Cardiac muscle cell (in vitro differentiated cells and primary cell): ENCODE measurements at regions not wholly inside any gene's neighbourhood (a gene's known extent, or its start where the extent isn't known, plus 50 kb on each side); places are given as distances from the start of the nearest gene placed in this dataset.

Source experiments
- DNase-seq, 2 donors: peaks; one replicate each; pipeline versions ENCODE4 v3.0.0 to v3.0.0-alpha.2; 2010 to 2017; ENCODE audit warnings: low read depth in 1 of 2, low spot score in 1 of 2
- H3K27ac ChIP-seq: fragments of 200-600 bp; sonication (generic); 2 replicates; pipeline ENCODE4 v1.5.1; 2016
- H3K27me3 ChIP-seq: fragments of 200-600 bp; sonication (generic); 2 replicates; pipeline ENCODE4 v1.6.0; 2016; ENCODE audit warnings: control low read depth
- H3K36me3 ChIP-seq: fragments of 200-600 bp; sonication (generic); 2 replicates; pipeline ENCODE4 v1.5.1; 2016; ENCODE audit warnings: control low read depth
- H3K4me1 ChIP-seq: fragments of 200-600 bp; sonication (generic); 2 replicates; pipeline ENCODE4 v1.8.1; 2017; ENCODE audit warnings: low read depth, mild to moderate bottlenecking, mixed run types
- H3K4me3 ChIP-seq: fragments of 200-600 bp; sonication (generic); 2 replicates; pipeline ENCODE4 v1.5.1; 2016; ENCODE audit warnings: mild to moderate bottlenecking
- H3K9me3 ChIP-seq: fragments of 200-600 bp; sonication (generic); 2 replicates; pipeline ENCODE4 v1.5.1; 2017; ENCODE audit warnings: low read depth, mild to moderate bottlenecking, control low read depth
- TF ChIP-seq, protein P1 (sequence below): IDR thresholded peaks from 2 replicates; pipeline ENCODE4 v1.5.1; 2012; ENCODE audit warnings: low read depth, mild to moderate bottlenecking, low read length

DNA sequence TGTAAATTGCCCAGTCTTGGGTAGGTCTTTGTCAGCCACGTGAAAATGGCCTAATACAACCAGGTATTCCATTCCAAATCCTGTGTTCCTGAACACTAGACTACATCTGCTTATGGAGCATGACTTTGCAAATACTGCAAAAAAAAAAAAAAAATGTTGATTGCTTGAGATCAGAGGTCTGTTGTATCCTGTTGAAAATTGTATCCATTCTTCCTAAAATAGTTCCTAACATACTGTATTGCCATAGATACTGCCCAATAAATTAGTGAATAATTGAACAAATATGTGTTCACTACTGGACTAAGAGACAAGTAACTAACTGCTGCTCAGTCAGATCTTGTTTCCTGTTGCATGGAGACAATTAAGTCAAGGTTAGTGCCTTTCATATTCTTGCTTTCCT is 164.3 kb upstream of the PABPC4L start:
- no peaks in the 10 kb centered on the region for H3K27me3 ChIP-seq
- no peaks in the 10 kb centered on the region for H3K9me3 ChIP-seq
- no peak overlapping the region for H3K27ac ChIP-seq
- no peaks in the 10 kb centered on the region for H3K36me3 ChIP-seq
- H3K4me3 ChIP-seq: no peak overlapping the region
- no peaks in the 10 kb centered on the region for H3K4me1 ChIP-seq
- TF ChIP-seq, protein P1, sequence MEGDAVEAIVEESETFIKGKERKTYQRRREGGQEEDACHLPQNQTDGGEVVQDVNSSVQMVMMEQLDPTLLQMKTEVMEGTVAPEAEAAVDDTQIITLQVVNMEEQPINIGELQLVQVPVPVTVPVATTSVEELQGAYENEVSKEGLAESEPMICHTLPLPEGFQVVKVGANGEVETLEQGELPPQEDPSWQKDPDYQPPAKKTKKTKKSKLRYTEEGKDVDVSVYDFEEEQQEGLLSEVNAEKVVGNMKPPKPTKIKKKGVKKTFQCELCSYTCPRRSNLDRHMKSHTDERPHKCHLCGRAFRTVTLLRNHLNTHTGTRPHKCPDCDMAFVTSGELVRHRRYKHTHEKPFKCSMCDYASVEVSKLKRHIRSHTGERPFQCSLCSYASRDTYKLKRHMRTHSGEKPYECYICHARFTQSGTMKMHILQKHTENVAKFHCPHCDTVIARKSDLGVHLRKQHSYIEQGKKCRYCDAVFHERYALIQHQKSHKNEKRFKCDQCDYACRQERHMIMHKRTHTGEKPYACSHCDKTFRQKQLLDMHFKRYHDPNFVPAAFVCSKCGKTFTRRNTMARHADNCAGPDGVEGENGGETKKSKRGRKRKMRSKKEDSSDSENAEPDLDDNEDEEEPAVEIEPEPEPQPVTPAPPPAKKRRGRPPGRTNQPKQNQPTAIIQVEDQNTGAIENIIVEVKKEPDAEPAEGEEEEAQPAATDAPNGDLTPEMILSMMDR: no peak
- no peak for DNase-seq

DNA sequence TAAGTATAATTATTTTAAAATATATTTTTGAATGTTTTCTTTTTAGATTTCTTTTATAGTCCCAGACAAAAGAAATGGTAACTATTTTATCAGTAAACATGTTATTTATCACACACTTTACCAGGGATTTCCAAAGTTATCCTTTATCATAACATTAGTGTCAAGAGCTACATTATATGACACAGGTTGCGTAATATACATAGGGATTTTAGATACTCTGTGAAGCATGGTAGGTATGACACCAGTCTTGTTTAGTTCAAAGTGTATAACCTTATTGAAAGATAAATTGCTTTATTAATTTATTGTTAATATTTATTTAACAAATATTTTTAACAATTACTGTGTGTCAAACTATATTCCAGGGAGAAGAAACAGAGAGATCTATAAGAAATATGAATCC is 163.3 kb upstream of the PABPC4L start:
- no peak for DNase-seq
- Histone ChIP-seq H3K9me3 (no peaks in the 10 kb centered on the region), H3K4me1 (no peaks in the 10 kb centered on the region), H3K4me3 (no peak overlapping the region), H3K27ac (no peak overlapping the region), H3K27me3 (no peaks in the 10 kb centered on the region), H3K36me3 (no peaks in the 10 kb centered on the region)
- TF ChIP-seq, protein P1: no peak

DNA sequence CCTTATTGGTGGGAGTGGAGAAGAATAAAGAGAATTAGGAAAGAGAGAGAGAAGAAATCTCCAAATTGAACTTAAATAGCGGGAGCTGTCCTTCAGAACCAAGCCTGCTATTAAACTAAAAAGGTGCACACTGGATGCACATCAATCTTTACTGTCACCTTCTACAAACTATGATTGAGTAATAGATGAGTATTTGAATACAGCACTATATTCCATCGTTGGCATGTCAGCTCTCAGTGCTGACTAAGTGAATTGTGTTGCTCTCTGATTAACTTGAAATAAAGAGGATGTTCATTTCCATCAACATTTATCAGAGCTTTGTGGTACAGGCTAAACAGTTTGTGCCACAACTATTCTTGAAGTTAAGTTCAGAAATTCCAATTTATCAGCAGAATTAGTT is 143.7 kb upstream of the PABPC4L start:
- no peaks in the 10 kb centered on the region for H3K27me3 ChIP-seq
- no peak overlapping the region for H3K27ac ChIP-seq
- H3K36me3 ChIP-seq: no peaks in the 10 kb centered on the region
- no peaks in the 10 kb centered on the region for H3K4me1 ChIP-seq
- no peak overlapping the region for H3K4me3 ChIP-seq
- TF ChIP-seq, protein P1: no peak
- peak in 1 of 2 donors; percentile 2 for DNase-seq
- no peaks in the 10 kb centered on the region for H3K9me3 ChIP-seq

DNA sequence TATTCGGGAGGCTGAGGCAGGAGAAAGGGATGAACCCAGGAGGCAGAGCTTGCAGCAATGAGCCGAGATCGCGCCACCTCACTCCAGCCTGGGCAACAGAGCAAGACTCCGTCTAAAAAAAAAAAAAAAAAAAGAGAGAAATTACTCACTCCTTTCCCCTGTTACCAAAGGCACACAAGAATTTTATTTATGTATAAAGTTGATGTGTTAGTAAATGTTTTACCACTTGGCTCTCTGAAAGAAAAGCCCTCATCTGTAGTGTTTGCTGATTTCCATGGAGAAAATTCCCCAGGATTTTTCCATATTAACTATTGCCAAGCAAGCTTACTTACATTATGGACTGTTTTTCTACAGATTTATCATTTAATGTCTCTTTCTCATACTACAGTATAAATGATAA is 142.1 kb upstream of the PABPC4L start:
- H3K36me3 ChIP-seq: no peaks in the 10 kb centered on the region

DNA sequence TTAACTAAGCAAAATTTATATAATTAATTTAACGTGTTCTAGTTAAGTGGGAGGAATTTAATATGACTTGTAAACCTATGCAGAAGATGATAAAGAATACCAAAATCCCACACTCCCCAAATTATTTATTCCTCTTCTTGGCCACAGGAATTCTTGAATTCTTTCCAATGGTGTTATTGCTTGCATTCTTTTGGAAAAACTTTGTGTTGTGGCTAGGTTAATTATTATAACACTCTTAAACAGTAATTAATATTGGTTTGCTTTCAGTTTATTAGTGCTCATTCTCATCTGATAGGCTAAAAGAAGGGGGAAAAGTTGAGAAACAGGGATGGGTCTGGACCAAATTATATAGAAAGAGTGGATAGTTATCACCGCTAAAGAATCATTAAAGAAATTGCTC is 141.5 kb upstream of the PABPC4L start:
- no peak for DNase-seq
- Histone ChIP-seq H3K27me3 (no peaks in the 10 kb centered on the region), H3K27ac (no peak overlapping the region), H3K36me3 (no peaks in the 10 kb centered on the region), H3K4me3 (no peak overlapping the region), H3K4me1 (no peaks in the 10 kb centered on the region), H3K9me3 (no peaks in the 10 kb centered on the region)
- TF ChIP-seq, protein P1: no peak

More for the DNA sequence above, 142.1 kb upstream of the PABPC4L start:
- TF ChIP-seq, protein P1: no peak
- no peak overlapping the region for H3K4me3 ChIP-seq
- no peak for DNase-seq
- H3K9me3 ChIP-seq: no peaks in the 10 kb centered on the region
- H3K27me3 ChIP-seq: no peaks in the 10 kb centered on the region
- no peak overlapping the region for H3K27ac ChIP-seq
- H3K4me1 ChIP-seq: no peaks in the 10 kb centered on the region

DNA sequence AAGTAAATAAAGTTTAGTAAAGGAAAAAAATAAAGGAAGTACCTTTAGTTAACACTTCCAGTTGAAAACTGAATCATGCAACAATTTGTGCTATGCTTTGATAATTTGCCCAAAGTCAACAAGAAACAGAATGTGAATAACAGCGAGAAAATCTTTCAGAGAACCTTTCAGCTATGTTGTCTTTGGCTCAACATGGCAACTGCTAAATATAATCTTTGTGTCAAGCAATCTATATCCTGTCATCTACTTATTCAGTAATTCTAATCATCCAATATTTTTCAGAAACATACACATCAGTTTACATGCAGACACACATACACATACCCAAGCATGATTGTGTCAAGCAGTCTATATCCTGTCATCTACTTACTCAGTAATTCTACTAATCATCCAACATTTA is 136.0 kb upstream of the PABPC4L start:
- no peaks in the 10 kb centered on the region for H3K4me1 ChIP-seq
- no peaks in the 10 kb centered on the region for H3K27me3 ChIP-seq
- H3K27ac ChIP-seq: no peak overlapping the region
- H3K9me3 ChIP-seq: no peaks in the 10 kb centered on the region
- no peaks in the 10 kb centered on the region for H3K36me3 ChIP-seq
- TF ChIP-seq, protein P1: no peak
- H3K4me3 ChIP-seq: no peak overlapping the region
- DNase-seq: no peak
